ENCODE measurements at regions not wholly inside any gene's neighbourhood (a gene's known extent, or its start where the extent isn't known, plus 50 kb on each side); places are given as distances from the start of the nearest gene placed in this dataset.
"Not testable (repeated sequence)": the region's sequence is repeated elsewhere in the genome, so short reads cannot be mapped to it uniquely, and the experiment has no call there.

GRCh38 chr4:123602007-123602406, 205.4 kb downstream of the SPRY1 start:
- TF ChIP-seq, protein P1, sequence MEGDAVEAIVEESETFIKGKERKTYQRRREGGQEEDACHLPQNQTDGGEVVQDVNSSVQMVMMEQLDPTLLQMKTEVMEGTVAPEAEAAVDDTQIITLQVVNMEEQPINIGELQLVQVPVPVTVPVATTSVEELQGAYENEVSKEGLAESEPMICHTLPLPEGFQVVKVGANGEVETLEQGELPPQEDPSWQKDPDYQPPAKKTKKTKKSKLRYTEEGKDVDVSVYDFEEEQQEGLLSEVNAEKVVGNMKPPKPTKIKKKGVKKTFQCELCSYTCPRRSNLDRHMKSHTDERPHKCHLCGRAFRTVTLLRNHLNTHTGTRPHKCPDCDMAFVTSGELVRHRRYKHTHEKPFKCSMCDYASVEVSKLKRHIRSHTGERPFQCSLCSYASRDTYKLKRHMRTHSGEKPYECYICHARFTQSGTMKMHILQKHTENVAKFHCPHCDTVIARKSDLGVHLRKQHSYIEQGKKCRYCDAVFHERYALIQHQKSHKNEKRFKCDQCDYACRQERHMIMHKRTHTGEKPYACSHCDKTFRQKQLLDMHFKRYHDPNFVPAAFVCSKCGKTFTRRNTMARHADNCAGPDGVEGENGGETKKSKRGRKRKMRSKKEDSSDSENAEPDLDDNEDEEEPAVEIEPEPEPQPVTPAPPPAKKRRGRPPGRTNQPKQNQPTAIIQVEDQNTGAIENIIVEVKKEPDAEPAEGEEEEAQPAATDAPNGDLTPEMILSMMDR (IDR thresholded peaks at IDR 0.05; ENCODE audit: low read depth, low read length): no peak
- DNase-seq (ENCODE audit: low read depth in 2 of 2): no peak
- no peak overlapping the region for H3K4me3 ChIP-seq (replicated peaks in 1 of 2; ENCODE audit: low read depth in 2 of 2, low read length in 2 of 2)

- DNase-seq (ENCODE audit: low read depth in 2 of 2): peak; percentile 61 to 67
- H3K4me3 ChIP-seq (replicated peaks in 1 of 2; ENCODE audit: low read depth in 2 of 2, low read length in 2 of 2): no peak overlapping the region
- TF ChIP-seq, protein P1 (IDR thresholded peaks at IDR 0.05; ENCODE audit: low read depth, low read length): no peak
These were observed 206.6 kb downstream of the SPRY1 start for GRCh38 chr4:123603165-123603564.

GRCh38 chr4:123605797-123606196, 209.2 kb downstream of the SPRY1 start:
- not testable (repeated sequence) for H3K4me3 ChIP-seq (replicated peaks in 1 of 2; ENCODE audit: low read depth in 2 of 2, low read length in 2 of 2); DNase-seq (ENCODE audit: low read depth in 2 of 2)

- TF ChIP-seq, protein P1 (IDR thresholded peaks at IDR 0.05; ENCODE audit: low read depth, low read length): no peak
- DNase-seq (ENCODE audit: low read depth in 2 of 2): no peak
- no peak overlapping the region for H3K4me3 ChIP-seq (replicated peaks in 1 of 2; ENCODE audit: low read depth in 2 of 2, low read length in 2 of 2)
These were observed 209.7 kb downstream of the SPRY1 start for GRCh38 chr4:123606336-123606735.

- TF ChIP-seq, protein P1 (IDR thresholded peaks at IDR 0.05; ENCODE audit: low read depth, low read length): no peak
- H3K4me3 ChIP-seq (replicated peaks in 1 of 2; ENCODE audit: low read depth in 2 of 2, low read length in 2 of 2): no peak overlapping the region
- DNase-seq (ENCODE audit: low read depth in 2 of 2): no peak
These were observed 210.4 kb downstream of the SPRY1 start for GRCh38 chr4:123606946-123607542.

DNA sequence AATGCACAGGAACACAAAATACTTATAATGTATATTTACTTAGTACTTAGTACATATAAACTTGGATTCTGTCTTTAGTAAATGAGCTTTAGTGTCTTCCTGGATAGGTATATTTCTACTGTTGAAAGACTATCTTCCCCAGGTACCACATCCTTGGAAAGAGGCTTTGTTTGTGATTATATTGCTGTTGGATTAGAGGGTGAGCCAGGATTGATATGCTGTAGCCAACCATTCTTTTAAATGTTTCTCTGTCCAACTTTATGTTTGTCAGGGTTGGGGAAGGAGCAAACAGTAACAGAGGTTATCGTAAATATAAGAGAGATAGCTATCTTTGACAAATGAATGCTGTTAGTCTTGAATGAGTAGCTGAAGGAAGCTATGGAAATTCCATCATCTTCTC, 213.2 kb downstream of the SPRY1 start:
- no peak overlapping the region for H3K4me3 ChIP-seq (replicated peaks in 1 of 2; ENCODE audit: low read depth in 2 of 2, low read length in 2 of 2)
- TF ChIP-seq, protein P1 (IDR thresholded peaks at IDR 0.05; ENCODE audit: low read depth, low read length): no peak
- DNase-seq (ENCODE audit: low read depth in 2 of 2): no peak

GRCh38 chr4:123613586-123614344, 217.2 kb downstream of the SPRY1 start:
- TF ChIP-seq, protein P1 (IDR thresholded peaks at IDR 0.05; ENCODE audit: low read depth, low read length): no peak
- H3K4me3 ChIP-seq (replicated peaks in 1 of 2; ENCODE audit: low read depth in 2 of 2, low read length in 2 of 2): no peak overlapping the region
- no peak for DNase-seq (ENCODE audit: low read depth in 2 of 2)
